Ovary (tissue), 3 donors: ENCODE measurements at regions not wholly inside any gene's neighbourhood (a gene's known extent, or its start where the extent isn't known, plus 50 kb on each side); places are given as distances from the start of the nearest gene placed in this dataset.

Source experiments
- CTCF ChIP-seq, 3 donors: fragments of 450-650 bp in 2 of 3; fragments of 200-600 bp in 1 of 3; IDR thresholded peaks; one replicate each; pipeline versions ENCODE4 v1.5.1 to v1.8.0; 2016 to 2022; ENCODE audit warnings: antibody characterized with exemption in 3 of 3, mild to moderate bottlenecking in 1 of 3
- EP300 ChIP-seq: sonication (generic); formaldehyde crosslinking; IDR thresholded peaks from one replicate; pipeline ENCODE4 v1.6.1; 2017; ENCODE audit warnings: antibody characterized with exemption
- POLR2A ChIP-seq: fragments of 450-650 bp; IDR thresholded peaks from one replicate; pipeline ENCODE4 v1.6.1; 2017; ENCODE audit warnings: antibody characterized with exemption, mild to moderate bottlenecking, moderate library complexity
- donor health status: DM: no; HTN: no; CAD: no.

GRCh38 chr16:29114574-29114973, 129.7 kb downstream of the LAT start:
- TF ChIP-seq CTCF (IDR thresholded peaks at IDR 0.05) (no peak), POLR2A (no peak), EP300 (no peak)
